Astrocyte of the cerebellum (primary cell): ENCODE measurements at regions not wholly inside any gene's neighbourhood (a gene's known extent, or its start where the extent isn't known, plus 50 kb on each side); places are given as distances from the start of the nearest gene placed in this dataset.

Experiments used
- DNase-seq: peaks from one replicate; pipeline ENCODE4 v3.0.0-alpha.2; 2011; ENCODE audit warnings: low read depth
- H3K4me3 ChIP-seq: 2 replicates; pipeline ENCODE4 v1.5.1; 2011; ENCODE audit warnings: mild to moderate bottlenecking, low read depth, low read length, moderate library complexity
- CTCF ChIP-seq: IDR thresholded peaks from 2 replicates; pipeline ENCODE4 v1.5.1; 2012; ENCODE audit warnings: low read length, low read depth, moderate library complexity, mild to moderate bottlenecking; ENCODE audit errors: missing control alignments
- in situ Hi-C: cut with HindIII; loops from 2 replicates; pipeline ENCODE4 v1.10.0; 2017; ENCODE audit warnings: low sequenced_read_pairs

- H3K4me3 ChIP-seq, result no peak overlapping the region
- in situ Hi-C loops, result no loop called here
- no peak for TF ChIP-seq CTCF
- DNase-seq, result no peak
Observed at GRCh38 chr12:92223481-92223880, 77.8 kb upstream of the BTG1 start.

GRCh38 chr12:92221656-92222315 is 76.1 kb upstream of the BTG1 start:
- TF ChIP-seq CTCF, result no peak
- DNase-seq, result no peak
- H3K4me3 ChIP-seq, result no peak overlapping the region
- in situ Hi-C loops, result no loop called here

- TF ChIP-seq CTCF, result no peak
- no peak for DNase-seq
- in situ Hi-C loops, result no loop called here
- no peak overlapping the region for H3K4me3 ChIP-seq
Observed at GRCh38 chr12:92218394-92219077, 72.9 kb upstream of the BTG1 start.

- no peak for TF ChIP-seq CTCF
- in situ Hi-C loops, result no loop called here
- H3K4me3 ChIP-seq, result no peak overlapping the region
- no peak for DNase-seq
Observed at GRCh38 chr12:92216092-92216491, 70.4 kb upstream of the BTG1 start.

- DNase-seq, result no peak
- H3K4me3 ChIP-seq, result no peak overlapping the region
- in situ Hi-C loops, result no loop called here
- no peak for TF ChIP-seq CTCF
Observed at GRCh38 chr12:92215358-92215757, 69.7 kb upstream of the BTG1 start.

- in situ Hi-C loops, result no loop called here
- DNase-seq, result no peak
- TF ChIP-seq CTCF, result no peak
Observed at GRCh38 chr12:92213166-92213565, 67.5 kb upstream of the BTG1 start.

More at GRCh38 chr12:92213166-92213565, 67.5 kb upstream of the BTG1 start:
- H3K4me3 ChIP-seq, result no peak overlapping the region
